Trophoblast cell (in vitro differentiated cells and primary cell): ENCODE measurements at regions not wholly inside any gene's neighbourhood (a gene's known extent, or its start where the extent isn't known, plus 50 kb on each side); places are given as distances from the start of the nearest gene placed in this dataset.

Experiments used
- DNase-seq, 2 donors: peaks; one replicate each; pipeline ENCODE4 v3.0.0-alpha.2; 2016
- H2AFZ ChIP-seq: 2 replicates; pipeline ENCODE4 v1.6.1; 2013; ENCODE audit warnings: low read length, moderate library complexity, mild to moderate bottlenecking; ENCODE audit not compliant: insufficient read depth, poor library complexity
- H2AK5ac ChIP-seq: 2 replicates; pipeline ENCODE4 v1.6.1; 2013; ENCODE audit warnings: mild to moderate bottlenecking, low read length
- H2BK120ac ChIP-seq: 2 replicates; pipeline ENCODE4 v1.6.1; 2013; ENCODE audit warnings: low read length, mild to moderate bottlenecking, moderate library complexity; ENCODE audit not compliant: insufficient read depth, poor library complexity
- H2BK12ac ChIP-seq: 2 replicates; pipeline ENCODE4 v1.6.1; 2013; ENCODE audit warnings: mild to moderate bottlenecking, low read length, moderate library complexity
- H2BK5ac ChIP-seq: 2 replicates; pipeline ENCODE4 v1.6.1; 2013; ENCODE audit warnings: low read length, low read depth, moderate library complexity, mild to moderate bottlenecking; ENCODE audit not compliant: poor library complexity
- H3K14ac ChIP-seq: 2 replicates; pipeline ENCODE4 v1.6.1; 2013; ENCODE audit warnings: mild to moderate bottlenecking, low read length
- H3K18ac ChIP-seq: 2 replicates; pipeline ENCODE4 v1.6.1; 2013; ENCODE audit warnings: mild to moderate bottlenecking, low read length
- H3K23ac ChIP-seq: 2 replicates; pipeline ENCODE4 v1.6.1; 2013; ENCODE audit warnings: low read length
- H3K27ac ChIP-seq: 2 replicates; pipeline ENCODE4 v1.5.1; 2013; ENCODE audit warnings: low read depth, mild to moderate bottlenecking, inconsistent platforms, low read length, moderate library complexity
- H3K27me3 ChIP-seq: 2 replicates; pipeline ENCODE4 v1.6.1; 2013; ENCODE audit warnings: inconsistent platforms, mild to moderate bottlenecking, low read length, moderate library complexity; ENCODE audit not compliant: insufficient read depth
- H3K36me3 ChIP-seq, 2 experiments: 1 replicate in 1 of 2; 2 replicates in 1 of 2; pipeline ENCODE4 v1.6.1; 2013; ENCODE audit warnings: low read length in 2 of 2, mild to moderate bottlenecking in 2 of 2, moderate library complexity in 1 of 2; ENCODE audit not compliant: insufficient read depth in 2 of 2, control insufficient read depth in 1 of 2
- H3K4ac ChIP-seq: 2 replicates; pipeline ENCODE4 v1.6.1; 2013; ENCODE audit warnings: low read depth, mild to moderate bottlenecking, low read length, moderate library complexity
- H3K4me1 ChIP-seq, 2 experiments: 1 replicate in 1 of 2; 2 replicates in 1 of 2; pipeline ENCODE4 v1.6.1; 2013; ENCODE audit warnings: low read length in 2 of 2, mild to moderate bottlenecking in 2 of 2, moderate library complexity in 1 of 2; ENCODE audit not compliant: insufficient read depth in 2 of 2, control insufficient read depth in 1 of 2
- H3K4me2 ChIP-seq: 2 replicates; pipeline ENCODE4 v1.6.1; 2013; ENCODE audit warnings: inconsistent platforms, mild to moderate bottlenecking, low read length, moderate library complexity
- H3K4me3 ChIP-seq: 2 replicates; pipeline ENCODE4 v1.5.1; 2013; ENCODE audit warnings: mild to moderate bottlenecking, low read depth, low read length, inconsistent platforms
- H3K79me1 ChIP-seq: one replicate; pipeline ENCODE4 v1.6.1; 2013; ENCODE audit warnings: low read length
- H3K79me2 ChIP-seq: 2 replicates; pipeline ENCODE4 v1.6.1; 2013; ENCODE audit warnings: low read length, mild to moderate bottlenecking; ENCODE audit not compliant: control insufficient read depth, insufficient read depth, poor library complexity
- H3K9ac ChIP-seq: 2 replicates; pipeline ENCODE4 v1.6.1; 2013; ENCODE audit warnings: mild to moderate bottlenecking, low read length
- H3K9me3 ChIP-seq: 2 replicates; pipeline ENCODE4 v1.6.1; 2013; ENCODE audit warnings: low read depth, mild to moderate bottlenecking, control low read depth, inconsistent platforms, low read length; ENCODE audit not compliant: insufficient read depth
- H4K12ac ChIP-seq: 2 replicates; pipeline ENCODE4 v1.6.1; 2013; ENCODE audit warnings: low read depth, mild to moderate bottlenecking, low read length, moderate library complexity
- H4K8ac ChIP-seq: 2 replicates; pipeline ENCODE4 v1.6.1; 2013; ENCODE audit warnings: low read depth, mild to moderate bottlenecking, low read length, moderate library complexity
- H4K91ac ChIP-seq: one replicate; pipeline ENCODE4 v1.6.1; 2013; ENCODE audit warnings: low read depth, mild to moderate bottlenecking, low read length, moderate library complexity
- WGBS: extraction: QIAGEN DNeasy Blood & Tissue Kit; methylation state at CpG from one replicate; pipeline ENCODE4 v1.1.7; 2013; ENCODE audit warnings: missing lambda C conversion rate; ENCODE audit not compliant: insufficient read length, insufficient coverage; ENCODE audit errors: extremely low coverage; 5-methylcytosine and 5-hydroxymethylcytosine counted together

DNA sequence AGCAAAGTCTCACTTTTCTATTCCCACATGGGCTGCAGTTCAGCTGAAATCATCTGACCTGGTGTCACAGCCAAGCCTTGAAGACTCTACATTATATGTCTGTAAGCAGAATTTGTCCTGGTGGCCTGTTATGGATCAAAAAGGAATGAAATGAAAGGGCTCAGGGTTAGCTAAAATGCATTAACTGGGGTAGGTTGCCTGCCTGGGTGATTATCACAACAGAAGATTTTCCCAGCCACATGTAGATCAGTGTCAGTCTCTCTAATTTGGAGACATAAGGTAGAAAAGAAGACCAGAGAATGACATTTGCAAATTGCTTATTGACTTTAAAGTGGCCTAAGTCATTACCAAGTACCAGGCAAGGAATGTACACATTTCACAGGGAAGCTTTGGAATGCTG lies 289.0 kb downstream of the CAAP1 start:
- H2AFZ ChIP-seq = no peak overlapping the region
- no peaks in the 10 kb centered on the region for H3K36me3 ChIP-seq
- no peaks in the 10 kb centered on the region for H3K79me1 ChIP-seq
- no peaks in the 10 kb centered on the region for H3K27me3 ChIP-seq
- no peak overlapping the region for H4K91ac ChIP-seq
- no peaks in the 10 kb centered on the region for H3K4me1 ChIP-seq
- H3K14ac ChIP-seq = no peak overlapping the region
- H4K8ac ChIP-seq = no peak overlapping the region
- H3K79me2 ChIP-seq = no peaks in the 10 kb centered on the region
- no peak overlapping the region for H3K4ac ChIP-seq
- H2AK5ac ChIP-seq = no peak overlapping the region
- DNase-seq = no peak
- H3K4me2 ChIP-seq = no peak overlapping the region
- no peak overlapping the region for H4K12ac ChIP-seq
- H3K9ac ChIP-seq = no peak overlapping the region
- no peak overlapping the region for H3K4me3 ChIP-seq
- no peak overlapping the region for H2BK12ac ChIP-seq
- H3K18ac ChIP-seq = no peak overlapping the region
- no peak overlapping the region for H2BK120ac ChIP-seq
- no peaks in the 10 kb centered on the region for H3K9me3 ChIP-seq
- H3K23ac ChIP-seq = no peak overlapping the region
- no peak overlapping the region for H2BK5ac ChIP-seq
- no peak overlapping the region for H3K27ac ChIP-seq

DNA sequence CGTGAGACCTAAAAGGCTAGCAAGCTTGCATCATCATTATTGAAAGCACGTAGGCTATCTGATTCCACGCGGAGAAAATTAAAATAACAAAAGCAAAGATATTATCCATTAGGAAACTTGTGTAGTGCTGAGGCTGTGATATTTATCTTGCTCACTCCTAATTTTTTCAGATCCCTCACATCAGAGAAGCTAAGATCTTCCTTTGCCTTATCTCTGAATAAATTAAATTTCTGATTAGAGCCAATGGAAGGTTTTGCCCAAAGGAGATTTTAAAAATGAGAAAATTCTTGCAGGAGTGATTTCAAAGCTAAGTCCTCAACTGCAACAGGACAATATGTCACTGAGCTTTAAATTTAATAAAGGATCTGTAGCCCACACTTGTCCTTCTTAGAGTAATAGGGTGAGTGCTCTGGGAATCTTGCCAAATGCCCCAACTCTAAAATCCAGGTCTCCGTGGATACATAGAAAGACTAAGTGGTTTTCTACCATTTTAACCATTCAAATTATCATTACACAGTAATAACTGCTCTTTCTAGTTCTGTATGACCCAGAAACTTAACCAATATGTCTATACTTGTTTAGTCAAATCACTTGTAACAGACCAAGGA lies 295.0 kb downstream of the CAAP1 start:
- Histone ChIP-seq H3K79me2 (no peaks in the 10 kb centered on the region), H2BK12ac (no peak overlapping the region), H3K79me1 (no peaks in the 10 kb centered on the region), H2AK5ac (no peak overlapping the region), H3K36me3 (no peaks in the 10 kb centered on the region), H3K23ac (no peak overlapping the region), H3K4me3 (no peak overlapping the region), H4K8ac (no peak overlapping the region), H3K9ac (no peak overlapping the region), H3K27me3 (no peaks in the 10 kb centered on the region), H2BK5ac (no peak overlapping the region), H4K12ac (no peak overlapping the region), H2AFZ (no peak overlapping the region), H3K14ac (no peak overlapping the region), H4K91ac (no peak overlapping the region), H3K18ac (no peak overlapping the region), H3K4me1 (no peaks in the 10 kb centered on the region), H3K4me2 (no peak overlapping the region), H3K9me3 (no peaks in the 10 kb centered on the region), H3K4ac (no peak overlapping the region), H3K27ac (no peak overlapping the region), H2BK120ac (no peak overlapping the region)
- DNase-seq = no peak
- no CpG with 5 or more reads among the region's 5 CpGs for WGBS

DNA sequence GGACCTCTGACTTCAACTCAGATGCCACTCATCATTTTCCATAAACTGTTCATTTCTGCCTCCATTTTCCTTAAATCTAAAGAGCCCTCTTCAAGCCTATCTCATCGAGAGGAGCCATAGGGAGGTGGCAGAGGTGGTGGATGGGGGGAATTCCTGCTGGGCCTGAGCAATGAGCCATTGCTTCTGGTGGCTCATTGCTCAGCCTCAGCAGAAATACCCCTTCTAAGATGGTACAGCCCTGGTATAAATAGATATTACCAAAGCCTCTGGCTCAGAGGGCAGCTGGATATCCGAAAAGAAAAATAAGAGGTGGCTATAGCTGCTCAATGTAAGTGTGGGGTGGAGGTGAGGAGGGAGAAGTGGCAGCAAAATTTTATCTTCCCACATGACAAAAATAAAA lies 313.5 kb downstream of the CAAP1 start:
- Histone ChIP-seq H3K4ac (no peak overlapping the region), H2AFZ (no peak overlapping the region), H3K23ac (no peak overlapping the region), H3K4me1 (no peaks in the 10 kb centered on the region), H3K9me3 (no peaks in the 10 kb centered on the region), H2AK5ac (no peak overlapping the region), H4K91ac (no peak overlapping the region), H3K4me2 (no peak overlapping the region), H2BK5ac (no peak overlapping the region), H3K18ac (no peak overlapping the region), H2BK120ac (no peak overlapping the region), H3K9ac (no peak overlapping the region), H3K79me2 (no peaks in the 10 kb centered on the region), H3K27ac (no peak overlapping the region), H3K36me3 (no peaks in the 10 kb centered on the region), H3K14ac (no peak overlapping the region), H3K27me3 (no peaks in the 10 kb centered on the region), H4K12ac (no peak overlapping the region), H2BK12ac (no peak overlapping the region), H4K8ac (no peak overlapping the region), H3K4me3 (no peak overlapping the region), H3K79me1 (no peaks in the 10 kb centered on the region)
- WGBS = no CpG with 5 or more reads among the region's 2 CpGs
- no peak for DNase-seq

DNA sequence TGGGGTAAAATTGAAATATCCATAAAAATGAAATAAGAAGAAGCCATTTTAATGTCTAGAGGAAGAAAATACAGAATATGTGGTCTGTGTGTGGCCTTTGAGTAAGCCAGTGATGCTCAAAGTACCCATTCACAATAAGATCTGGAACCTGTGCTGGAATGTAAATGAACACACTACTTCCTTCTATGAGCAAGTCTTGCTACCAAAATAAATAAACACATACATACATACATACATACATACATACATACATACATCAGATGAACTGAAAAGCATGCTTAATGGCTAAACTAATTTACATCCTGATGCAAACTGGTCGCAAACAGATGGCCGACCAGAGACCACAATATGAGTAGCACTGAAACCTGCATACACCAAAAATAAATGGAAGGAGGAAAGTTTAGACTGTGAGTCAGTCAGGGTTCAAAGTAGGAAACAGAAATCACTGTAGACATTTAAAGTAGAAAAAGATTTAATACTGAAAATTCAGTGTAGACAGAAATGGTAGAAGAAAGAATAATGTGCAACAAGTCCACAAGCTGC lies 317.6 kb downstream of the CAAP1 start:
- Histone ChIP-seq H2BK5ac (no peak overlapping the region), H2AFZ (no peak overlapping the region), H2BK120ac (no peak overlapping the region), H3K27me3 (no peaks in the 10 kb centered on the region), H3K4me2 (no peak overlapping the region), H4K91ac (no peak overlapping the region), H3K4ac (no peak overlapping the region), H2BK12ac (no peak overlapping the region), H3K23ac (no peak overlapping the region), H3K9ac (no peak overlapping the region), H2AK5ac (no peak overlapping the region), H3K4me3 (no peak overlapping the region), H3K79me1 (no peaks in the 10 kb centered on the region), H3K27ac (no peak overlapping the region), H3K18ac (no peak overlapping the region), H4K8ac (no peak overlapping the region), H4K12ac (no peak overlapping the region), H3K14ac (no peak overlapping the region), H3K79me2 (no peaks in the 10 kb centered on the region), H3K36me3 (no peaks in the 10 kb centered on the region), H3K4me1 (no peaks in the 10 kb centered on the region), H3K9me3 (no peaks in the 10 kb centered on the region)
- no peak for DNase-seq
- no CpG with 5 or more reads among the region's 2 CpGs for WGBS
